GM18499 (cell line): ENCODE measurements at regions not wholly inside any gene's neighbourhood (a gene's known extent, or its start where the extent isn't known, plus 50 kb on each side); places are given as distances from the start of the nearest gene placed in this dataset.
"Not testable (repeated sequence)": the region's sequence is repeated elsewhere in the genome, so short reads cannot be mapped to it uniquely, and the experiment has no call there.

Experiments
- ATAC-seq: cut with Tn5 transposase; IDR thresholded peaks from one replicate; pipeline ENCODE4 v1.9.1; 2021; ENCODE audit warnings: moderate number of reproducible peaks; ENCODE audit not compliant: insufficient read depth, unreplicated experiment

DNA sequence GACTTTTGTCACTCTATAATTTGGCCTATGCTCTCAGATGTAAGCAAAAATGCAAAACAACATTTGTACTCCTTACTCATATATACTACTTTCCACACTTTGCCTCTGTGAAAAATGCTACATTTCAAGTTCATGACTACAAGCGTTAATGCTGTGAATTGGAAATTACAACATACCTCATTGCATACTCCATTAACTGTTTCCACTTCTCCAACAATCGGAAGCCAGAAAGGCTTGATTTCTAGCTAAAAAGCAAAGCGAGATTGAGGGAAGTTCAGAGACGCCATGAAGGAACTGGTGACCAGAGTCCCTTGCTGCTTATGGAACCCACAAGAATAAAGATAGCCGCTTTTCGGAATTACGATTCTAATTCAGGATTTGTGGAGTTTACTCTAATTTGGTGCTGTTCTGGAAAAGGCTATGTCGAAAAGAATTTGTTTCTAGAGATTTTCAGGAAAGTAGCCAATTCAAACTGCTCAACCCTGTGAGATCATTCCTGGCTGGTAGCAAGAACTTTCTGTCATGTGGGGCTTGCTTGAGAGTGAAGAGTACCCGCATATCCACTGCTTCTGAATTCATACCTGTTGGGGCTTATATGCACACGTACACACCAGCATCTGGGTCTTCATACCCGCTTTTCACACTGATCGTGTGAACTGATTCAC lies 98.0 kb upstream of the CITED2 start:
- no peak for ATAC-seq

- no peak for ATAC-seq
These were observed 96.5 kb upstream of the CITED2 start for GRCh38 chr6:139470997-139471396.

GRCh38 chr6:139468178-139468819 lies 93.9 kb upstream of the CITED2 start:
- no peak for ATAC-seq

GRCh38 chr6:139457476-139457875 lies 83.0 kb upstream of the CITED2 start:
- no peak for ATAC-seq

DNA sequence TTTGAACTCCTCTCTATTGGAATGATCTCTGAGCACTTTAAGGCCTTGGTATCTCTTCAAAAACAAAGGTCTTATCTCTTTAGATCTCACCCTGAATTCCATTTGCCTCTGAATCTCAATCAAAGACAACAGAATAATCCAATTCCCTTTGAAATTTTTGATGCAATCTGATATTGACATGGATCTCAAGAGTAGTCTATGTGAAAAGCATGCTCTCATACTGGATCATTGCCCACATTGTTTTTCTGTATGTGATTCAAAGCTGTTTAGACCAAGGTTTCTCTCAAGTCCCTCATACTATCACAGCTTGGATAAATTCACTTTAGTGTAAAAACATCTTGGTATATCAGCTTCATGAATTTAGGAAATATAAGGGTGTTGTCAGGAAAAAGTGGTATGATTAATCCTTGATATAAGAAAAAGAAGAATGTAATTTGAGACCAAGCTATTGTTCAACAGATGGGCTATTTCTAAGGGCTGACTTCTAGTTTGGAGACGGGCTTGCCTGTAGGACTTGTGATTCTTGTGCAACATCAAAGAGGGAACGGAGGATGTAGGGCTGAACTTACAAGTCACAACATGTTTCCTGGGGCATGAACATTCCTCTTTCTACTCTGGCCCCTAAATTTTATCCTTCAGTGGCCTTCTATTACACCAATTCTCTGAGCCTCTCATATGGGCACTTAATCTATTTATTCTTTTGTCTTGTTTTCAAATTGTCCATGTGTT lies 77.9 kb upstream of the CITED2 start:
- no peak for ATAC-seq

DNA sequence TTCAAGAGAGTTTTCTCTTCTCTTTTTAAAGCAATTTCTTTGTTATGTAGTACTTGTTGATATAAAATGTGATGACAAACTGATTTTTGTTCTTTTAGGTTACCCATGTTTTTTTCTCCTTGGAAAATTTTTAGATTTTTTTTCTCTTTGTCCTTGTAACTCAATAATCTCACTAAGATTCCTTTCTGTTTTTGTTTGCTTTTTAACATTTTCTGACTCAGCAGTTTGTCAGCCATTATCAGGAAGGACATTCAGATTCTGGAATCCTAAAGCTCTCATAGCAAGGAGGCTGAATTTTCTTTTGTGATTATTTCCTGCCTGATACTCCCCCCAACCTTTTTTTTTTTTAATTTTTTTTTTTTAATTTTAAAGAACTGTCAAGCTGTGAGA lies 75.2 kb upstream of the CITED2 start:
- ATAC-seq = no peak

DNA sequence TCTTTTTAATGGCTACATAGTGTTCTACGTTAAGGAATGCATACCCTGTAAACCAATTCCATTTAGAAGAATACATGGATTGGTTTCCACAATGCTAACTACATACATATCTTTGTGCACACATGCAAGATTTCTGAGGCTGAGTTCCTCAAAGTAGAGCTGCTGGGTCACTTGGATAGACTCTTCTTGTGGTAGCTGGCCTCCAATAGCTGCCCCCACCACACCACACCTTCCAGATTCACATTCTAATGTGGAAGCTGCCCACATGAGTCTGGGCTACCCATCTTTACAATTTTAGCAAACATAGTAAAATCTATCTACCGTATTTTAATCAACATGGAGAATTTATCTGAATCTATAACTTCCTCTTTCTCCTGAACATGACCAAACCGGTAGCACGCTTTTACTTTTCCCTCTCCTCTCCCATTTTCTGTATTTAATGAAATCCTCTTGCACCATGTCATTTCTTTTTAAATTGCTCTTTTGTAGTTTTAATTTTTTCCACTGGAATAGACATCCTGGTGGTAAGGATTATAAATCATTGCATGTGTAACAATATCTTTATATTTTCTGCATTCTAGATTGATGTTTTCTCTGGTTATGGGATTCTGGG lies 74.7 kb upstream of the CITED2 start:
- ATAC-seq = no peak

DNA sequence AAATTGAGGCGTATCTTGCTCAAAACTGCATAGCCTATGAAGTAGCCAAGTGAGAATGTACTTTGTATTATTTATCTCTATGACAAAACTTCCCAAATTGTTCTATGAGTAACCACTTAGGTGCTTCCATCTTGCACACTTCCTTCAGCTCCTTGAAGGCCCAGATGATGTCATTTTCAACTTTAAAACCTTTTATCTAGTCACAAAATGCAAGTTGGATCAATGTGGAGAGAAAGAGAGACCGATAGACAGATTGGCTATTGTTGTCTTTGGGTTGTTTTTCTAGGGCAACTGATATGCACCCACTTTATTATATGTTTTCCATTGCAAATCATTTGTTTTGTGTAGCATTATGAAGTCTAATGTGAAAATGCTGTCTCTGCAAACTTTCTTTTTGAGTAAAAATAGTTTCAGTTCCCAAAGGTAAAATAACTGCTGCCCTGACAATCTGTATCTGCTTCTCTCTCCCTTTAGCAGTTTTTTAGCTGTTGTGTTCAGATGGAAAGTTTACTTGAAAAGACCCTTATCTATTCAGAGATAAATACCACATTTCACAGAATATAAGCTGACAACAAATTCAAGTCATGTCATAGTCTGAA lies 73.7 kb upstream of the CITED2 start:
- ATAC-seq = peak; percentile 76

- ATAC-seq = no peak
These were observed 73.2 kb upstream of the CITED2 start for GRCh38 chr6:139447656-139447975.

DNA sequence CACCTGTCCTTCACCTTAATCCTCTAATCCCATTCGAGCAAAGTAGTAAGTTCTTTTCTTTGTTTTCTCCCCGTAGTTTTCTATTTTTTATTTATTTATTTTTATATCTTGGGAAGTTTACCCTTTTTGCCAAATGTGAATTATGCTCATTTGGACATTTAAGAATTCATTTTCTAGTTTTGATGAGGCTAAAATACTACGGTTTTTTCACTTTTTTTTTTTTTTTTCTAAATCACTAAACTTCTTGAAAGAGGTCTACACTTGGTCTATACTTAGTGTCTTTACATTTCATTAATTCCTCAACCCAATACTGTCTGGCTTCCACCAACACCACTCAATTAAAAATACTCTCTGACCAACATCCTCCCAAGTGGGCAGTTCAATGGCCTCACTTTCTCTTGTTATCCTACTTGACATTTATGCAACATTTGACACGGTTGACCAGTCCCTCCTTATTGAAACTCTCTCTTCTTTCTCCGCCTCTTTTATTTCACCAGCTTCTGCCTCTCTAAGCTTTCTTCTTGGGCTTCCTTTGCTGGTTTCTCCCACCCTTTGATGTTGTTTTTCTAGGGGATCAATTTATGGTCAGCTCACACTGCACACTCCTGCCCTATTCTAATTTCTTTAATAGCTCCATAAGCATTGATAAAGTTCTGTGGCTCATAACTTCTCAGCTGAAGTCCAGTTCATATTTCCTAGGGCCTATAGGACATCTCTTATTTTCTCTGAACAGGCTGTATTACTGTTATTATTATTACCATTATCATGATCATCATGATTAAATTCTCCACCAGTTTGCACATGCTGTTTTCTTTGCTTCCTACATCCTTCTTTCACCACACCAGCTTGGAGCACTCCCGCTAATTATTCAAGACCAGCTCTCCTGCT lies 72.6 kb upstream of the CITED2 start:
- no peak for ATAC-seq

DNA sequence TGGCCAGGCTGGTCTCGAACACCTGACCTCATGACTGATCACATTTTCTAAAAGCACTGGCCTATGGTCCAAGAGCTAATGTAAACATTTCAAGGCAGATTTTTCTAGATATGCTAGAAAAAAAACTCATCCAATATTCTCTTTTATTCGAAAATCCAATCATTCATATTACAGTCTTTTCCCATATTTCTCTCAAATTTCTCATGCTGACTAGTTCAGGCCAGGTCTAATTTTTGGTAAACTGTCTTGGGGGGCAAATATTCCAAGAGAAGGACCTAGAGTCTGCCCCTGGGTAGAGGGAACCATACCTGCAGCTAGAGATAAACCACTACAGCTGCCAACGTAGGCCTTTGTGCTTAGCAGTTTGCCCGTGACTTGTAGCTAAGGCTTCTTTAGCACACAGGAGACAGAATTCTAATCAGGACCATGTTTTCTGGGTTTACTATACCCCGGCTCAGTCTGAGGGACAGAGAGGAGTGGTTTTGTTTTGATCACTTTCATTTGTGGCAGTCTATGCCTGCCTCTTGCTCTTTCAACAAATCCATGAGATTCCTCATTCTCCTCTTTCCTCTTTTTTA lies 71.8 kb upstream of the CITED2 start:
- ATAC-seq = no peak

- ATAC-seq = not testable (repeated sequence)
These were observed 69.9 kb upstream of the CITED2 start for GRCh38 chr6:139444273-139444787.

- no peak for ATAC-seq
These were observed 69.0 kb upstream of the CITED2 start for GRCh38 chr6:139443231-139444112.

- ATAC-seq = no peak
These were observed 67.8 kb upstream of the CITED2 start for GRCh38 chr6:139442188-139442671.

DNA sequence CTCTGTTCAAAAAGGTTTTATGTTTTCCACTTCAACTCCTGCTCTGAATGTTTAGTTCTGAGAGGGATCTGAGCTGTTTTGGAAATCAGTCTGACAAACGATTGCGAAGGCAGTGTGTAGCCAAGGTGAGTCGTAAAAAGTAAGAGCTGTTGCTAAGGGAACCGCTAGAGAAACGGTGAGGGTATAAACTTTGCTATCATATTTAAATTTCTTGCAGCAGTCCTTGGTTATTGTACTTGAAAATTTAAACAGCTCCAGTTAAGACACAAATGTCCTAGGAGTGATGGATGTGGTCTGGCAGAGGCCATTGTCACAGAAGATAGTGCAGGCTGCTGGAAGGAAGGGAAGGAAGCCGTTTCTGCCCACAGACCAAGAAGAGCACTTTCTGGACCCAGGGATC lies 64.9 kb upstream of the CITED2 start:
- ATAC-seq = no peak

- no peak for ATAC-seq
These were observed 64.3 kb upstream of the CITED2 start for GRCh38 chr6:139438775-139439174.

GRCh38 chr6:139436957-139437348 lies 62.5 kb upstream of the CITED2 start:
- no peak for ATAC-seq

- no peak for ATAC-seq
These were observed 61.9 kb upstream of the CITED2 start for GRCh38 chr6:139436200-139436956.
